Panc1 (cell line): ENCODE measurements at regions not wholly inside any gene's neighbourhood (a gene's known extent, or its start where the extent isn't known, plus 50 kb on each side); places are given as distances from the start of the nearest gene placed in this dataset.

Source experiments
- ATAC-seq: fragments of 200-7000 bp; cut with Tn5 transposase; 2 replicates; pipeline ENCODE4 v1.9.1; 2020; ENCODE audit warnings: mild to moderate bottlenecking, moderate library complexity
- BruUV-seq: library from RNA; stranded (reverse); fragments of 400-500 nt; replicated peaks from 2 replicates; lab custom pipeline; 2021; lab: Mats Ljungman, UMichigan
- CTCF ChIA-PET: fragments of 300-600 bp; sonication (Branson Sonifier 250); formaldehyde crosslinking; loops from one replicate; lab custom pipeline; 2022; ENCODE audit warnings: antibody characterized with exemption; lab: Charles Lee
- POLR2A ChIA-PET: fragments of 300-600 bp; sonication (Branson Sonifier 250); formaldehyde crosslinking; loops from one replicate; lab custom pipeline; 2022; ENCODE audit warnings: antibody characterized with exemption; lab: Charles Lee
- DNase-seq: peaks from one replicate; pipeline ENCODE4 v3.0.0-alpha.2; 2010; ENCODE audit warnings: low read depth, low spot score
- H3K27ac ChIP-seq: 2 replicates; pipeline ENCODE4 v1.5.1; 2011; ENCODE audit warnings: mild to moderate bottlenecking, low read length, inconsistent platforms
- H3K27me3 ChIP-seq: fragments of 200-500 bp; sonication (Bioruptor generic); 2 replicates; pipeline ENCODE4 v1.6.0; 2014; ENCODE audit warnings: low read length, inconsistent platforms; ENCODE audit not compliant: control insufficient read depth, insufficient read depth
- H3K36me3 ChIP-seq: fragments of 200-500 bp; sonication (Bioruptor generic); 2 replicates; pipeline ENCODE4 v1.5.1; 2014; ENCODE audit warnings: inconsistent platforms, mild to moderate bottlenecking, low read length, moderate library complexity; ENCODE audit not compliant: control insufficient read depth, insufficient read depth
- H3K4me1 ChIP-seq: 2 replicates; pipeline ENCODE4 v1.5.1; 2011; ENCODE audit warnings: inconsistent platforms, mild to moderate bottlenecking, low read length, moderate library complexity; ENCODE audit not compliant: control insufficient read depth, insufficient read depth
- H3K4me3 ChIP-seq, 2 experiments: 2 replicates each; pipeline ENCODE4 v1.5.1; 2011 to 2012; ENCODE audit warnings: low read depth in 2 of 2, low read length in 2 of 2, mild to moderate bottlenecking in 2 of 2, inconsistent platforms in 1 of 2, moderate library complexity in 1 of 2
- H3K9me3 ChIP-seq: fragments of 200-500 bp; sonication (Bioruptor generic); 2 replicates; pipeline ENCODE4 v1.5.1; 2014; ENCODE audit warnings: low read depth, mild to moderate bottlenecking, inconsistent platforms, low read length, moderate library complexity; ENCODE audit not compliant: control insufficient read depth, insufficient read depth
- CTCF ChIP-seq: fragments of 450-650 bp; IDR thresholded peaks from 2 replicates; pipeline ENCODE4 v1.5.1; 2017; ENCODE audit warnings: mild to moderate bottlenecking
- POLR2AphosphoS5 ChIP-seq: IDR thresholded peaks from 2 replicates; pipeline ENCODE4 v1.6.1; 2012; ENCODE audit warnings: mild to moderate bottlenecking, low read depth, low read length, moderate library complexity
- REST ChIP-seq, 2 experiments: IDR thresholded peaks; 2 replicates each; pipeline ENCODE4 v1.6.1; 2011 to 2012; ENCODE audit warnings: low read depth in 2 of 2, control low read depth in 1 of 2, low read length in 1 of 2, mild to moderate bottlenecking in 1 of 2, moderate library complexity in 1 of 2; ENCODE audit not compliant: insufficient read depth in 1 of 2
- SIN3A ChIP-seq: IDR thresholded peaks from 2 replicates; pipeline ENCODE4 v1.6.1; 2012; ENCODE audit warnings: low read depth, mild to moderate bottlenecking, low read length, moderate library complexity, borderline replicate concordance; ENCODE audit not compliant: insufficient read depth
- TCF7L2 ChIP-seq: IDR thresholded peaks from 2 replicates; pipeline ENCODE4 v1.6.1; 2011; ENCODE audit warnings: mild to moderate bottlenecking, low read depth, low read length, inconsistent platforms
- in situ Hi-C: cut with HindIII; loops from 2 replicates; pipeline ENCODE4 v1.10.0; 2016; ENCODE audit warnings: low sequenced_read_pairs, low pct_unique_long_range_greater_than_20kb
- intact Hi-C: fragments of 100-400 bp; cut with micrococcal nuclease; formaldehyde crosslinking; loops from one replicate; pipeline ENCODE4 v1.10.0; 2022; ENCODE audit not compliant: unreplicated experiment

GRCh38 chr5:159553792-159554191 is 223.5 kb upstream of the IL12B start:
- in situ Hi-C loops: no loop called here
- CTCF ChIA-PET: no interaction called here

GRCh38 chr5:159555084-159555483 is 224.8 kb upstream of the IL12B start:
- no peak for DNase-seq
- Histone ChIP-seq H3K9me3 (no peaks in the 10 kb centered on the region), H3K36me3 (no peaks in the 10 kb centered on the region), H3K27me3 (no peaks in the 10 kb centered on the region), H3K4me3 (no peak overlapping the region), H3K4me1 (no peaks in the 10 kb centered on the region), H3K27ac (no peak overlapping the region)
- BruUV-seq: no TSS peak
- ChIA-PET POLR2A (no interaction called here), CTCF (no interaction called here)
- TF ChIP-seq SIN3A: no peak
- TF ChIP-seq TCF7L2: no peak
- TF ChIP-seq POLR2AphosphoS5: no peak
- TF ChIP-seq CTCF: no peak
- TF ChIP-seq REST (IDR thresholded peaks at IDR 0.05; ENCODE audit: insufficient read depth in 1 of 2, low read depth in 2 of 2, low read length in 1 of 2): no peak
- intact Hi-C loops: no loop called here
- in situ Hi-C loops: no loop called here
- ATAC-seq: no peak

More at GRCh38 chr5:159553792-159554191, 223.5 kb upstream of the IL12B start:
- no peak for TF ChIP-seq TCF7L2
- no peak for TF ChIP-seq POLR2AphosphoS5
- no peak for TF ChIP-seq SIN3A
- no peak for TF ChIP-seq REST (IDR thresholded peaks at IDR 0.05; ENCODE audit: insufficient read depth in 1 of 2, low read depth in 2 of 2, low read length in 1 of 2)
- no peak for TF ChIP-seq CTCF
- POLR2A ChIA-PET: no interaction called here
- H3K4me3 ChIP-seq: no peak overlapping the region
- no peaks in the 10 kb centered on the region for H3K9me3 ChIP-seq
- BruUV-seq: no TSS peak
- no peak overlapping the region for H3K27ac ChIP-seq
- no peak for ATAC-seq
- no peaks in the 10 kb centered on the region for H3K36me3 ChIP-seq
- no peak for DNase-seq
- intact Hi-C loops: no loop called here
- H3K4me1 ChIP-seq: no peaks in the 10 kb centered on the region
- H3K27me3 ChIP-seq: no peaks in the 10 kb centered on the region
